GM12875 (cell line): ENCODE measurements at regions not wholly inside any gene's neighbourhood (a gene's known extent, or its start where the extent isn't known, plus 50 kb on each side); places are given as distances from the start of the nearest gene placed in this dataset.

ENCODE experiments used
- H3K4me3 ChIP-seq: one replicate; pipeline ENCODE4 v1.5.1; 2011; ENCODE audit warnings: low read depth, low read length, control low read depth
- CTCF ChIP-seq: IDR thresholded peaks from 2 replicates; pipeline ENCODE4 v1.5.1; 2011; ENCODE audit warnings: low read depth, mild to moderate bottlenecking, control low read depth, inconsistent platforms, low read length, moderate library complexity, borderline replicate concordance; ENCODE audit not compliant: insufficient read depth

- no peak for TF ChIP-seq CTCF
These were observed 244.8 kb upstream of the NR4A3 start for GRCh38 chr9:99576876-99577275.

GRCh38 chr9:99577351-99577750 is 244.3 kb upstream of the NR4A3 start:
- TF ChIP-seq CTCF, result no peak
- H3K4me3 ChIP-seq, result no peak overlapping the region

More at GRCh38 chr9:99576876-99577275, 244.8 kb upstream of the NR4A3 start:
- H3K4me3 ChIP-seq, result no peak overlapping the region

- no peak for TF ChIP-seq CTCF
- H3K4me3 ChIP-seq, result no peak overlapping the region
These were observed 243.0 kb upstream of the NR4A3 start for GRCh38 chr9:99578666-99579065.

GRCh38 chr9:99579964-99580363 is 241.7 kb upstream of the NR4A3 start:
- no peak overlapping the region for H3K4me3 ChIP-seq
- no peak for TF ChIP-seq CTCF

GRCh38 chr9:99582814-99583213 is 238.9 kb upstream of the NR4A3 start:
- no peak overlapping the region for H3K4me3 ChIP-seq
- no peak for TF ChIP-seq CTCF

- no peak overlapping the region for H3K4me3 ChIP-seq
- TF ChIP-seq CTCF, result no peak
These were observed 233.4 kb upstream of the NR4A3 start for GRCh38 chr9:99588299-99588698.

GRCh38 chr9:99588747-99589146 is 232.9 kb upstream of the NR4A3 start:
- no peak overlapping the region for H3K4me3 ChIP-seq
- no peak for TF ChIP-seq CTCF
